ENCODE measurements at regions not wholly inside any gene's neighbourhood (a gene's known extent, or its start where the extent isn't known, plus 50 kb on each side); places are given as distances from the start of the nearest gene placed in this dataset.

- WGBS, 2 donors = 87 to 88% methylated on average over 10 of the region's 10 CpGs
Measured at GRCh38 chr15:77713281-77713680, 80.6 kb upstream of the LINGO1 start.

GRCh38 chr15:77712438-77712837, 79.7 kb upstream of the LINGO1 start:
- WGBS, 2 donors = 53 to 58% methylated on average over 4 of the region's 4 CpGs
- DNase-seq (ENCODE audit: low spot score in 2 of 2) = no peak
- H3K9me3 ChIP-seq = no peaks in the 10 kb centered on the region
- peaks cover 0 to 4% of the 10 kb centered on the region in 2 donors for H3K27me3 ChIP-seq
- TF ChIP-seq POLR2A (IDR thresholded peaks at IDR 0.05) (no peak), EP300 (IDR thresholded peaks at IDR 0.05) (no peak), CTCF (IDR thresholded peaks at IDR 0.05) (no peak)
- no peak overlapping the region for H3K27ac ChIP-seq
- no peaks in the 10 kb centered on the region for H3K36me3 ChIP-seq
- no peaks in the 10 kb centered on the region for H3K4me1 ChIP-seq
- H3K4me3 ChIP-seq = no peak overlapping the region

More at GRCh38 chr15:77713281-77713680, 80.6 kb upstream of the LINGO1 start:
- Histone ChIP-seq H3K4me1 (no peaks in the 10 kb centered on the region), H3K36me3 (no peaks in the 10 kb centered on the region), H3K27ac (no peak overlapping the region), H3K27me3 (peaks cover 0 to 5% of the 10 kb centered on the region in 2 donors), H3K9me3 (no peaks in the 10 kb centered on the region), H3K4me3 (no peak overlapping the region)
- TF ChIP-seq CTCF (IDR thresholded peaks at IDR 0.05) (no peak), EP300 (IDR thresholded peaks at IDR 0.05) (no peak)
- no peak for DNase-seq (ENCODE audit: low spot score in 2 of 2)

GRCh38 chr15:77710637-77711036, 77.9 kb upstream of the LINGO1 start:
- WGBS, 2 donors = 87 to 89% methylated on average over 13 of the region's 13 CpGs
- no peak for DNase-seq (ENCODE audit: low spot score in 2 of 2)
- TF ChIP-seq POLR2A (IDR thresholded peaks at IDR 0.05) (no peak), CTCF (IDR thresholded peaks at IDR 0.05) (no peak), EP300 (IDR thresholded peaks at IDR 0.05) (no peak)
- no peaks in the 10 kb centered on the region for H3K4me1 ChIP-seq
- no peak overlapping the region for H3K27ac ChIP-seq
- H3K9me3 ChIP-seq = no peaks in the 10 kb centered on the region
- H3K27me3 ChIP-seq = peaks cover 0 to 4% of the 10 kb centered on the region in 2 donors
- H3K4me3 ChIP-seq = no peak overlapping the region
- no peaks in the 10 kb centered on the region for H3K36me3 ChIP-seq

- H3K4me1 ChIP-seq = no peaks in the 10 kb centered on the region
- no peak overlapping the region for H3K27ac ChIP-seq
- TF ChIP-seq CTCF (IDR thresholded peaks at IDR 0.05) (no peak), EP300 (IDR thresholded peaks at IDR 0.05) (no peak), POLR2A (IDR thresholded peaks at IDR 0.05) (no peak)
- no peaks in the 10 kb centered on the region for H3K9me3 ChIP-seq
- H3K36me3 ChIP-seq = no peaks in the 10 kb centered on the region
- WGBS, 2 donors = 51 to 56% methylated on average over 5 to 10 of the region's 10 CpGs
- no peak overlapping the region for H3K4me3 ChIP-seq
- H3K27me3 ChIP-seq = peaks cover 0 to 4% of the 10 kb centered on the region in 2 donors
- DNase-seq (ENCODE audit: low spot score in 2 of 2) = no peak
Measured at GRCh38 chr15:77710206-77710605, 77.5 kb upstream of the LINGO1 start.

GRCh38 chr15:77709135-77709886, 76.6 kb upstream of the LINGO1 start:
- peaks cover 0 to 1% of the 10 kb centered on the region in 2 donors for H3K27me3 ChIP-seq
- TF ChIP-seq CTCF (IDR thresholded peaks at IDR 0.05) (no peak), POLR2A (IDR thresholded peaks at IDR 0.05) (no peak), EP300 (IDR thresholded peaks at IDR 0.05) (no peak)
- no peaks in the 10 kb centered on the region for H3K9me3 ChIP-seq
- H3K4me1 ChIP-seq = no peaks in the 10 kb centered on the region
- H3K27ac ChIP-seq = no peak overlapping the region
- no peaks in the 10 kb centered on the region for H3K36me3 ChIP-seq
- DNase-seq (ENCODE audit: low spot score in 2 of 2) = no peak
- H3K4me3 ChIP-seq = no peak overlapping the region
- 84% methylated on average over 8 to 10 of the region's 10 CpGs for WGBS, 2 donors

Data from tibial nerve (tissue), 4 donors.